Endothelial cell of umbilical vein (primary cell): ENCODE measurements at regions not wholly inside any gene's neighbourhood (a gene's known extent, or its start where the extent isn't known, plus 50 kb on each side); places are given as distances from the start of the nearest gene placed in this dataset.
"Not testable (repeated sequence)": the region's sequence is repeated elsewhere in the genome, so short reads cannot be mapped to it uniquely, and the experiment has no call there.

Source experiments
- BruUV-seq: library from RNA; stranded (reverse); fragments of 400-500 nt; replicated peaks from 2 replicates; lab custom pipeline; 2021; lab: Mats Ljungman, UMichigan
- CTCF ChIA-PET: fragments of 300-600, 350-600 bp; sonication (Branson Sonifier 250); formaldehyde crosslinking; loops from one replicate; lab custom pipeline; 2021; ENCODE audit warnings: antibody characterized with exemption, inconsistent platforms; lab: Charles Lee
- POLR2A ChIA-PET: fragments of 300-600, 350-600 bp; sonication (Branson Sonifier 250); formaldehyde crosslinking; loops from one replicate; lab custom pipeline; 2021; ENCODE audit warnings: antibody characterized with exemption, inconsistent platforms; lab: Charles Lee
- DNase-seq: peaks from one replicate; pipeline ENCODE4 v3.0.0-alpha.2; 2011; ENCODE audit warnings: low read depth, low spot score
- FAIRE-seq: peaks from 2 replicates; lab custom pipeline; 2011; peaks lifted over from hg19 to GRCh38; lab: Jason Lieb, UNC
- H2AFZ ChIP-seq: 2 replicates; pipeline ENCODE4 v1.6.0; 2012; ENCODE audit warnings: low read depth, low read length, control low read depth, inconsistent platforms
- H3K27ac ChIP-seq: 2 replicates; pipeline ENCODE4 v1.5.1; 2011; ENCODE audit warnings: low read depth, mild to moderate bottlenecking, control low read depth, low read length, moderate library complexity; ENCODE audit not compliant: insufficient read depth
- H3K27me3 ChIP-seq, 2 experiments: 2 replicates each; pipeline versions ENCODE4 v1.6.0 to v1.6.1; 2011; ENCODE audit warnings: low read length in 2 of 2, mixed read lengths in 1 of 2; ENCODE audit not compliant: control insufficient read depth in 2 of 2, insufficient read depth in 2 of 2
- H3K36me3 ChIP-seq, 2 experiments: 2 replicates in 1 of 2; 3 replicates in 1 of 2; pipeline ENCODE4 v1.5.1; 2011; ENCODE audit warnings: low read length in 2 of 2, mild to moderate bottlenecking in 1 of 2, moderate library complexity in 1 of 2; ENCODE audit not compliant: control insufficient read depth in 2 of 2, insufficient read depth in 2 of 2; ENCODE audit errors: extremely low read depth in 1 of 2
- H3K4me1 ChIP-seq: 3 replicates; pipeline ENCODE4 v1.5.1; 2011; ENCODE audit warnings: mild to moderate bottlenecking, low read length; ENCODE audit not compliant: control insufficient read depth, insufficient read depth; ENCODE audit errors: extremely low read depth
- H3K4me2 ChIP-seq: 2 replicates; pipeline ENCODE4 v1.6.1; 2011; ENCODE audit warnings: low read length, control low read depth, mixed read lengths; ENCODE audit not compliant: insufficient read depth
- H3K4me3 ChIP-seq, 3 experiments: fragments of 200-600 bp in 1 of 3; sonication (generic), shearing (Covaris generic) in 1 of 3; replicated peaks in 1 of 3; 2 replicates each; pipeline ENCODE4 v1.5.1; 2011 to 2016; ENCODE audit warnings: control low read depth in 3 of 3, low read length in 3 of 3, mild to moderate bottlenecking in 2 of 3, inconsistent platforms in 1 of 3, low read depth in 1 of 3, moderate library complexity in 1 of 3; ENCODE audit not compliant: insufficient read depth in 1 of 3
- H3K79me2 ChIP-seq: 2 replicates; pipeline ENCODE4 v1.6.0; 2012; ENCODE audit warnings: low read length, inconsistent platforms; ENCODE audit not compliant: control insufficient read depth, insufficient read depth
- H3K9ac ChIP-seq: replicated peaks from 2 replicates; pipeline ENCODE3; 2011; ENCODE audit warnings: low read length, control low read depth; ENCODE audit not compliant: insufficient read depth; ENCODE audit errors: extremely low read depth
- H3K9me1 ChIP-seq: replicated peaks from 3 replicates; pipeline ENCODE4 v1.6.0; 2011; ENCODE audit warnings: mild to moderate bottlenecking, low read length; ENCODE audit not compliant: control insufficient read depth, insufficient read depth; ENCODE audit errors: extremely low read depth
- H3K9me3 ChIP-seq: replicated peaks from 2 replicates; pipeline ENCODE4 v1.5.1; 2012; ENCODE audit warnings: low read length, inconsistent platforms; ENCODE audit not compliant: control insufficient read depth, insufficient read depth
- H4K20me1 ChIP-seq: replicated peaks from 2 replicates; pipeline ENCODE3; 2011; ENCODE audit warnings: mild to moderate bottlenecking, low read length; ENCODE audit not compliant: control insufficient read depth, insufficient read depth; ENCODE audit errors: extremely low read depth
- EZH2 ChIP-seq: IDR thresholded peaks from 2 replicates; pipeline ENCODE4 v1.6.1; 2012; ENCODE audit warnings: borderline replicate concordance, low read depth, mild to moderate bottlenecking, moderate library complexity, low read length, inconsistent platforms; ENCODE audit not compliant: severe bottlenecking
- FOS ChIP-seq: IDR thresholded peaks from 2 replicates; pipeline ENCODE4 v1.6.1; 2011; ENCODE audit warnings: mild to moderate bottlenecking, low read length, moderate library complexity, borderline replicate concordance; ENCODE audit not compliant: insufficient read depth
- JUN ChIP-seq: IDR thresholded peaks from 2 replicates; pipeline ENCODE4 v1.6.1; 2011; ENCODE audit warnings: borderline replicate concordance, low read depth; ENCODE audit not compliant: insufficient read length, insufficient read depth
- MYC ChIP-seq: IDR thresholded peaks from one replicate; pipeline ENCODE4 v1.6.1; 2011; ENCODE audit warnings: mild to moderate bottlenecking, low read depth, low read length
- POLR2A ChIP-seq: IDR thresholded peaks from 2 replicates; pipeline ENCODE4 v1.6.1; 2012; ENCODE audit warnings: low read depth, mild to moderate bottlenecking, control low read depth, low read length
- POLR2AphosphoS5 ChIP-seq: IDR thresholded peaks from 2 replicates; pipeline ENCODE4 v1.6.1; 2012; ENCODE audit warnings: low read depth, mild to moderate bottlenecking, control low read depth, low read length, moderate library complexity; ENCODE audit not compliant: insufficient read depth
- dilution Hi-C: fragments of 300-500 bp; cut with MboI; formaldehyde crosslinking; loops from one replicate; pipeline ENCODE4 v1.15.0; 2019; ENCODE audit warnings: low sequenced_read_pairs; ENCODE audit not compliant: extremely low pct_ligation_motif_present
- intact Hi-C: fragments of 100-400 bp; cut with micrococcal nuclease; formaldehyde crosslinking; loops from one replicate; pipeline ENCODE4 v1.10.0; 2022
- TF ChIP-seq, protein P1 (sequence below): IDR thresholded peaks from 2 replicates; pipeline ENCODE4 v1.6.1; 2011; ENCODE audit not compliant: insufficient read depth, insufficient read length
- TF ChIP-seq, protein P2 (sequence below), 2 donors: IDR thresholded peaks; 1 replicate in 1 of 2; 2 replicates in 1 of 2; pipeline ENCODE4 v1.5.1; 2011; ENCODE audit warnings: low read length in 2 of 2, mild to moderate bottlenecking in 2 of 2, moderate library complexity in 2 of 2, control low read depth in 1 of 2, inconsistent platforms in 1 of 2, low read depth in 1 of 2; ENCODE audit not compliant: insufficient read depth in 1 of 2; ENCODE audit errors: extremely low read depth in 1 of 2

DNA sequence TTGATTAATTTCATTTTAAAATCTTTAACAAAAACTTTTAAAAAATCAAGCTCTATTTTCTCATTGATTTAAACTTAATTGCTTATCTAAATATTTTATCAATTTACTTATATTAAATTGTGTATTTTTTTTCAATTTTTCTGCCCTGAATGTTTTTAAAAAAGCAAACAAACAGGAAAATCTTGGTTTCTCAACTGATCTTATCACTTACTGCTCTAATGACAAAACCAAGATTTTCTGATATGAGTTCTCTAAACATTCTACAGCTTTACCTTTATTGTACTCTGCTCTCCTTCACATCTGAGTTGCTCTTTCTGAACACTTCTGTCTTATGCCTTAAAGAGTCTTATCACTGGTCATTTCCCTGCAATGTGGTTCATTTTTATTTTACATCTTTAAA lies 587.8 kb upstream of the BCHE start:
- TF ChIP-seq JUN: no peak
- TF ChIP-seq EZH2: no peak
- TF ChIP-seq MYC: no peak
- TF ChIP-seq, protein P1, sequence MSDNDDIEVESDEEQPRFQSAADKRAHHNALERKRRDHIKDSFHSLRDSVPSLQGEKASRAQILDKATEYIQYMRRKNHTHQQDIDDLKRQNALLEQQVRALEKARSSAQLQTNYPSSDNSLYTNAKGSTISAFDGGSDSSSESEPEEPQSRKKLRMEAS: no peak
- no peak for TF ChIP-seq POLR2AphosphoS5
- no peak for TF ChIP-seq FOS
- TF ChIP-seq, protein P2, sequence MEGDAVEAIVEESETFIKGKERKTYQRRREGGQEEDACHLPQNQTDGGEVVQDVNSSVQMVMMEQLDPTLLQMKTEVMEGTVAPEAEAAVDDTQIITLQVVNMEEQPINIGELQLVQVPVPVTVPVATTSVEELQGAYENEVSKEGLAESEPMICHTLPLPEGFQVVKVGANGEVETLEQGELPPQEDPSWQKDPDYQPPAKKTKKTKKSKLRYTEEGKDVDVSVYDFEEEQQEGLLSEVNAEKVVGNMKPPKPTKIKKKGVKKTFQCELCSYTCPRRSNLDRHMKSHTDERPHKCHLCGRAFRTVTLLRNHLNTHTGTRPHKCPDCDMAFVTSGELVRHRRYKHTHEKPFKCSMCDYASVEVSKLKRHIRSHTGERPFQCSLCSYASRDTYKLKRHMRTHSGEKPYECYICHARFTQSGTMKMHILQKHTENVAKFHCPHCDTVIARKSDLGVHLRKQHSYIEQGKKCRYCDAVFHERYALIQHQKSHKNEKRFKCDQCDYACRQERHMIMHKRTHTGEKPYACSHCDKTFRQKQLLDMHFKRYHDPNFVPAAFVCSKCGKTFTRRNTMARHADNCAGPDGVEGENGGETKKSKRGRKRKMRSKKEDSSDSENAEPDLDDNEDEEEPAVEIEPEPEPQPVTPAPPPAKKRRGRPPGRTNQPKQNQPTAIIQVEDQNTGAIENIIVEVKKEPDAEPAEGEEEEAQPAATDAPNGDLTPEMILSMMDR (IDR thresholded peaks at IDR 0.05; ENCODE audit: extremely low read depth in 1 of 2, insufficient read depth in 1 of 2, low read depth in 1 of 2, low read length in 2 of 2): no peak
- no peak for TF ChIP-seq POLR2A
- CTCF ChIA-PET: no interaction called here
- no peaks in the 10 kb centered on the region for H3K27me3 ChIP-seq
- no peaks in the 10 kb centered on the region for H3K9me3 ChIP-seq
- FAIRE-seq (no peak), DNase-seq (no peak)
- H3K9ac ChIP-seq: no peak overlapping the region
- no peak overlapping the region for H3K27ac ChIP-seq
- H3K4me3 ChIP-seq: no peak overlapping the region
- H3K9me1 ChIP-seq: no peaks in the 10 kb centered on the region
- dilution Hi-C loops: no loop called here
- no TSS peak for BruUV-seq
- H3K36me3 ChIP-seq: no peaks in the 10 kb centered on the region
- no peak overlapping the region for H3K4me2 ChIP-seq
- H4K20me1 ChIP-seq: no peaks in the 10 kb centered on the region
- H2AFZ ChIP-seq: no peak overlapping the region
- H3K4me1 ChIP-seq: no peaks in the 10 kb centered on the region
- H3K79me2 ChIP-seq: no peaks in the 10 kb centered on the region
- POLR2A ChIA-PET: no interaction called here
- intact Hi-C loops: no loop called here

DNA sequence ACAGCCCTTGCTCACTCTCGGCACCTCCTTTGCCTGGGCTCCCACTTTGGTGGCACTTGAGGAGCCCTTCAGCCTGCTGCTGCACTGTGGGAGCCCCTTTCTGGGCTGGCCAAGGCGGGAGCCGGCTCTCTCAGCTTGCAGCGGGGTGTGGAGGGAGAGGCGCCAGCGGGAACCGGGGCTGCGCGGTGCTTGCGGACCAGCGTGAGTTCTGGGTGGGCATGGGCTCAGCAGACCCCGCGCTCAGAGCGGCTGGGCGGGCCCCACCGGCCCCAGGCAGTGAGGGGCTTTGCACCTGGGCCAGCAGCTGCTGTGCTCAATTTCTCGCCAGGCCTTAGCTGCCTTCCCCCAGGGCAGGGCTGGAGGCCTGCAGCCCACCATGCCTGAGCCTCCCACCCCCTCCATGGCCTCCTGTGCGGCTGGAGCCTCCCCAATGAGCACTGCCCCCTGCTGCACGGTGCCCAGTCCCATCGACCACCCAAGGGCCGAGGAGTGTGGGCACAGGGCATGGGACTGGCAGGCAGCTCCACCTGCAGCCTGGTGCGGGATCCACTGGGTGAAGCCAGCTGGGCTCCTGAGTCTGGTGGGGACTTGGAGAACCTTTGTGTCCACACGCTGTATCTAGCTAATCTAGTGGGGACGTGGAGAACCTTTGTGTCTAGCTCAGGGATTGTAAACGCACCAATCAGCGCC lies 586.7 kb upstream of the BCHE start:
- dilution Hi-C loops, H3K36me3 ChIP-seq, H4K20me1 ChIP-seq, POLR2A ChIA-PET, H3K27ac ChIP-seq, DNase-seq, H3K79me2 ChIP-seq, H3K9me1 ChIP-seq, H3K27me3 ChIP-seq, FAIRE-seq, intact Hi-C loops, H3K9me3 ChIP-seq, H3K4me1 ChIP-seq, H3K9ac ChIP-seq, CTCF ChIA-PET, BruUV-seq, H2AFZ ChIP-seq, H3K4me2 ChIP-seq, H3K4me3 ChIP-seq: not testable (repeated sequence)
